Right atrium auricular region (tissue), 2 donors: ENCODE measurements at regions not wholly inside any gene's neighbourhood (a gene's known extent, or its start where the extent isn't known, plus 50 kb on each side); places are given as distances from the start of the nearest gene placed in this dataset.

ENCODE experiments used
- DNase-seq: peaks from one replicate; pipeline ENCODE4 v3.0.0-alpha.2; 2019; ENCODE audit warnings: low spot score
- H3K27ac ChIP-seq, 2 donors: fragments of 200-600 bp; sonication (generic); 1 replicate in 1 of 2; 2 replicates in 1 of 2; pipeline ENCODE4 v1.5.1; 2016 to 2019
- H3K27me3 ChIP-seq, 2 donors: fragments of 200-600 bp; sonication (generic); one replicate each; pipeline versions ENCODE4 v1.5.1 to v1.6.0; 2017 to 2019
- H3K36me3 ChIP-seq: fragments of 200-600 bp; sonication (generic); one replicate; pipeline ENCODE4 v1.5.1; 2016
- H3K4me1 ChIP-seq, 2 donors: fragments of 200-600 bp; sonication (generic); one replicate each; pipeline versions ENCODE4 v1.5.1 to v1.6.0; 2017 to 2019
- H3K4me3 ChIP-seq, 2 donors: fragments of 200-600 bp; sonication (generic); 1 replicate in 1 of 2; 2 replicates in 1 of 2; pipeline ENCODE4 v1.5.1; 2017 to 2019; ENCODE audit warnings: mild to moderate bottlenecking in 1 of 2, moderate library complexity in 1 of 2
- H3K9me3 ChIP-seq, 2 donors: fragments of 200-600 bp; sonication (generic); one replicate each; pipeline ENCODE4 v1.5.1; 2019
- CTCF ChIP-seq, 2 donors: fragments of 200-600 bp; sonication (generic); IDR thresholded peaks; one replicate each; pipeline ENCODE4 v1.5.1; 2019; ENCODE audit warnings: antibody characterized with exemption in 2 of 2

GRCh38 chr1:30452925-30453324, 270.5 kb downstream of the MATN1 start:
- no peak for DNase-seq
- Histone ChIP-seq H3K9me3 (no peaks in the 10 kb centered on the region), H3K27me3 (no peaks in the 10 kb centered on the region), H3K4me3 (no peak overlapping the region), H3K27ac (no peak overlapping the region), H3K4me1 (no peaks in the 10 kb centered on the region), H3K36me3 (no peaks in the 10 kb centered on the region)
- TF ChIP-seq CTCF (IDR thresholded peaks at IDR 0.05), result no peak

GRCh38 chr1:30452170-30452569, 271.2 kb downstream of the MATN1 start:
- no peak for TF ChIP-seq CTCF (IDR thresholded peaks at IDR 0.05)
- Histone ChIP-seq H3K9me3 (no peaks in the 10 kb centered on the region), H3K36me3 (no peaks in the 10 kb centered on the region), H3K27ac (no peak overlapping the region), H3K4me3 (no peak overlapping the region), H3K4me1 (no peaks in the 10 kb centered on the region), H3K27me3 (no peaks in the 10 kb centered on the region)
- no peak for DNase-seq

- no peak overlapping the region for H3K27ac ChIP-seq
- no peaks in the 10 kb centered on the region for H3K36me3 ChIP-seq
- TF ChIP-seq CTCF (IDR thresholded peaks at IDR 0.05), result no peak
- peak; percentile 26 for DNase-seq
- no peaks in the 10 kb centered on the region for H3K9me3 ChIP-seq
- H3K4me3 ChIP-seq, result no peak overlapping the region
- no peaks in the 10 kb centered on the region for H3K27me3 ChIP-seq
- no peaks in the 10 kb centered on the region for H3K4me1 ChIP-seq
These were observed 271.8 kb downstream of the MATN1 start for GRCh38 chr1:30451532-30452125.

GRCh38 chr1:30450818-30451233, 272.6 kb downstream of the MATN1 start:
- Histone ChIP-seq H3K4me1 (no peaks in the 10 kb centered on the region), H3K27me3 (no peaks in the 10 kb centered on the region), H3K9me3 (no peaks in the 10 kb centered on the region), H3K4me3 (no peak overlapping the region), H3K27ac (no peak overlapping the region), H3K36me3 (no peaks in the 10 kb centered on the region)
- DNase-seq, result no peak
- TF ChIP-seq CTCF (IDR thresholded peaks at IDR 0.05), result no peak

GRCh38 chr1:30450148-30450817, 273.1 kb downstream of the MATN1 start:
- Histone ChIP-seq H3K27ac (no peak overlapping the region), H3K9me3 (no peaks in the 10 kb centered on the region), H3K4me1 (no peaks in the 10 kb centered on the region), H3K36me3 (no peaks in the 10 kb centered on the region), H3K27me3 (no peaks in the 10 kb centered on the region), H3K4me3 (no peak overlapping the region)
- peak; percentile 26 for DNase-seq
- TF ChIP-seq CTCF (IDR thresholded peaks at IDR 0.05), result no peak
